ENCODE measurements at regions not wholly inside any gene's neighbourhood (a gene's known extent, or its start where the extent isn't known, plus 50 kb on each side); places are given as distances from the start of the nearest gene placed in this dataset.

GRCh38 chr1:229012823-229013222, 258.1 kb upstream of the RAB4A start:
- no peak for TF ChIP-seq CTCF (IDR thresholded peaks at IDR 0.05)

- TF ChIP-seq CTCF (IDR thresholded peaks at IDR 0.05) = no peak
Observed at GRCh38 chr1:229013981-229014380, 256.9 kb upstream of the RAB4A start.

GRCh38 chr1:229015806-229016205, 255.1 kb upstream of the RAB4A start:
- no peak for TF ChIP-seq CTCF (IDR thresholded peaks at IDR 0.05)

GRCh38 chr1:229017091-229017490, 253.8 kb upstream of the RAB4A start:
- no peak for TF ChIP-seq CTCF (IDR thresholded peaks at IDR 0.05)

GRCh38 chr1:229018674-229019295, 252.1 kb upstream of the RAB4A start:
- no peak for TF ChIP-seq CTCF (IDR thresholded peaks at IDR 0.05)

- no peak for TF ChIP-seq CTCF (IDR thresholded peaks at IDR 0.05)
Observed at GRCh38 chr1:229019663-229020271, 251.1 kb upstream of the RAB4A start.

- no peak for TF ChIP-seq CTCF (IDR thresholded peaks at IDR 0.05)
Observed at GRCh38 chr1:229022595-229023333, 248.1 kb upstream of the RAB4A start.
